Mesendoderm (in vitro differentiated cells): ENCODE measurements at regions not wholly inside any gene's neighbourhood (a gene's known extent, or its start where the extent isn't known, plus 50 kb on each side); places are given as distances from the start of the nearest gene placed in this dataset.

Experiments
- DNase-seq: peaks from one replicate; pipeline ENCODE4 v3.0.0; 2013
- H2AK5ac ChIP-seq: 2 replicates; pipeline ENCODE4 v1.6.1; 2013; ENCODE audit warnings: low read length, inconsistent platforms
- H2BK120ac ChIP-seq: 2 replicates; pipeline ENCODE4 v1.6.1; 2013; ENCODE audit warnings: low read depth, mild to moderate bottlenecking, low read length, moderate library complexity, mixed read lengths
- H2BK15ac ChIP-seq: replicated peaks from 2 replicates; pipeline ENCODE4 v1.6.1; 2013; ENCODE audit warnings: low read depth, mild to moderate bottlenecking, moderate library complexity
- H2BK5ac ChIP-seq: 2 replicates; pipeline ENCODE4 v1.6.1; 2013; ENCODE audit warnings: low read length, inconsistent platforms
- H3K18ac ChIP-seq: 2 replicates; pipeline ENCODE4 v1.6.1; 2013; ENCODE audit warnings: mild to moderate bottlenecking, low read length, mixed read lengths
- H3K23ac ChIP-seq: one replicate; pipeline ENCODE4 v1.6.1; 2013; ENCODE audit warnings: low read length
- H3K27ac ChIP-seq: 2 replicates; pipeline ENCODE4 v1.5.1; 2013; ENCODE audit warnings: low read depth, mild to moderate bottlenecking, inconsistent platforms, low read length, moderate library complexity
- H3K27me3 ChIP-seq: 2 replicates; pipeline ENCODE4 v1.6.1; 2013; ENCODE audit warnings: low read length, control low read depth, mild to moderate bottlenecking, inconsistent platforms; ENCODE audit not compliant: insufficient read depth, poor library complexity
- H3K36me3 ChIP-seq: 2 replicates; pipeline ENCODE4 v1.6.1; 2013; ENCODE audit warnings: low read length, inconsistent platforms; ENCODE audit not compliant: control insufficient read depth, insufficient read depth
- H3K4ac ChIP-seq: one replicate; pipeline ENCODE4 v1.6.1; 2013; ENCODE audit warnings: low read depth, mild to moderate bottlenecking, low read length, moderate library complexity
- H3K4me1 ChIP-seq: 2 replicates; pipeline ENCODE4 v1.6.1; 2013; ENCODE audit warnings: low read depth, low read length, inconsistent platforms; ENCODE audit not compliant: control insufficient read depth
- H3K4me2 ChIP-seq: 2 replicates; pipeline ENCODE4 v1.6.1; 2013; ENCODE audit warnings: low read length
- H3K4me3 ChIP-seq: 2 replicates; pipeline ENCODE4 v1.5.1; 2013; ENCODE audit warnings: mild to moderate bottlenecking, low read length
- H3K56ac ChIP-seq: one replicate; pipeline ENCODE4 v1.6.1; 2013; ENCODE audit warnings: low read length
- H3K79me1 ChIP-seq: 2 replicates; pipeline ENCODE4 v1.6.1; 2013; ENCODE audit warnings: low read length, inconsistent platforms
- H3K79me2 ChIP-seq: 2 replicates; pipeline ENCODE4 v1.6.1; 2013; ENCODE audit warnings: mild to moderate bottlenecking, low read length; ENCODE audit not compliant: control insufficient read depth, insufficient read depth
- H3K9ac ChIP-seq: 2 replicates; pipeline ENCODE4 v1.6.1; 2013; ENCODE audit warnings: low read length, inconsistent platforms
- H4K5ac ChIP-seq: one replicate; pipeline ENCODE4 v1.6.1; 2013; ENCODE audit warnings: low read length
- H4K8ac ChIP-seq: one replicate; pipeline ENCODE4 v1.6.1; 2013; ENCODE audit warnings: low read depth, mild to moderate bottlenecking, control low read depth, low read length, moderate library complexity
- WGBS: extraction: QIAGEN DNeasy Blood & Tissue Kit; methylation state at CpG from one replicate; pipeline ENCODE4 v1.1.7; 2013; ENCODE audit warnings: low lambda C conversion rate, missing lambda C conversion rate; ENCODE audit not compliant: insufficient coverage; ENCODE audit errors: extremely low coverage; 5-methylcytosine and 5-hydroxymethylcytosine counted together

- Histone ChIP-seq H3K79me1 (no peaks in the 10 kb centered on the region), H3K18ac (no peak overlapping the region), H3K27me3 (no peaks in the 10 kb centered on the region), H3K4me1 (no peaks in the 10 kb centered on the region), H3K56ac (no peak overlapping the region), H3K4me3 (no peak overlapping the region), H3K9ac (no peak overlapping the region), H3K4me2 (no peak overlapping the region), H4K8ac (no peak overlapping the region), H2BK15ac (no peak overlapping the region), H3K27ac (no peak overlapping the region), H2BK120ac (no peak overlapping the region), H3K4ac (no peak overlapping the region), H3K79me2 (no peaks in the 10 kb centered on the region), H3K36me3 (no peaks in the 10 kb centered on the region), H2BK5ac (no peak overlapping the region), H3K23ac (no peak overlapping the region), H2AK5ac (no peak overlapping the region), H4K5ac (no peak overlapping the region)
- DNase-seq, result no peak
- WGBS, result no CpG with 5 or more reads among the region's 2 CpGs
Observed at GRCh38 chr19:31205887-31206518, 143.2 kb downstream of the TSHZ3 start.

- no peaks in the 10 kb centered on the region for H3K79me1 ChIP-seq
- H2AK5ac ChIP-seq, result no peak overlapping the region
- H3K18ac ChIP-seq, result no peak overlapping the region
- H3K23ac ChIP-seq, result no peak overlapping the region
- H3K27ac ChIP-seq, result no peak overlapping the region
- no peak overlapping the region for H3K4ac ChIP-seq
- H2BK5ac ChIP-seq, result no peak overlapping the region
- no peaks in the 10 kb centered on the region for H3K36me3 ChIP-seq
- H3K56ac ChIP-seq, result no peak overlapping the region
- no peak overlapping the region for H3K9ac ChIP-seq
- no peaks in the 10 kb centered on the region for H3K79me2 ChIP-seq
- WGBS, result no CpG with 5 or more reads among the region's 1 CpG
- H3K27me3 ChIP-seq, result no peaks in the 10 kb centered on the region
- no peaks in the 10 kb centered on the region for H3K4me1 ChIP-seq
- DNase-seq, result no peak
- H4K8ac ChIP-seq, result no peak overlapping the region
- H2BK15ac ChIP-seq, result no peak overlapping the region
- no peak overlapping the region for H3K4me3 ChIP-seq
- no peak overlapping the region for H3K4me2 ChIP-seq
- H4K5ac ChIP-seq, result no peak overlapping the region
- H2BK120ac ChIP-seq, result no peak overlapping the region
Observed at GRCh38 chr19:31204115-31204514, 145.1 kb downstream of the TSHZ3 start.

- Histone ChIP-seq H2AK5ac (no peak overlapping the region), H3K36me3 (no peaks in the 10 kb centered on the region), H2BK120ac (no peak overlapping the region), H3K56ac (no peak overlapping the region), H3K4ac (no peak overlapping the region), H2BK5ac (no peak overlapping the region), H3K9ac (no peak overlapping the region), H3K79me1 (no peaks in the 10 kb centered on the region), H3K23ac (no peak overlapping the region), H2BK15ac (no peak overlapping the region), H3K27ac (no peak overlapping the region), H3K4me2 (no peak overlapping the region), H3K18ac (no peak overlapping the region), H3K79me2 (no peaks in the 10 kb centered on the region), H4K5ac (no peak overlapping the region), H3K4me3 (no peak overlapping the region), H3K4me1 (no peaks in the 10 kb centered on the region), H4K8ac (no peak overlapping the region), H3K27me3 (no peaks in the 10 kb centered on the region)
- no peak for DNase-seq
- WGBS, result no CpG with 5 or more reads among the region's 2 CpGs
Observed at GRCh38 chr19:31185261-31185660, 164.0 kb downstream of the TSHZ3 start.

GRCh38 chr19:31181535-31181934, 167.7 kb downstream of the TSHZ3 start:
- WGBS, result no CpG with 5 or more reads among the region's 2 CpGs
- no peak overlapping the region for H3K56ac ChIP-seq
- H3K27me3 ChIP-seq, result no peaks in the 10 kb centered on the region
- no peak overlapping the region for H4K8ac ChIP-seq
- no peaks in the 10 kb centered on the region for H3K79me1 ChIP-seq
- H2BK120ac ChIP-seq, result no peak overlapping the region
- H2BK15ac ChIP-seq, result no peak overlapping the region
- H3K27ac ChIP-seq, result no peak overlapping the region
- no peak overlapping the region for H3K9ac ChIP-seq
- H3K18ac ChIP-seq, result no peak overlapping the region
- DNase-seq, result no peak
- H3K23ac ChIP-seq, result no peak overlapping the region
- no peaks in the 10 kb centered on the region for H3K4me1 ChIP-seq
- H3K36me3 ChIP-seq, result no peaks in the 10 kb centered on the region
- no peak overlapping the region for H2BK5ac ChIP-seq
- H3K4me3 ChIP-seq, result no peak overlapping the region
- no peak overlapping the region for H2AK5ac ChIP-seq
- no peak overlapping the region for H3K4me2 ChIP-seq
- no peak overlapping the region for H3K4ac ChIP-seq
- no peaks in the 10 kb centered on the region for H3K79me2 ChIP-seq
- H4K5ac ChIP-seq, result no peak overlapping the region

- no peaks in the 10 kb centered on the region for H3K79me2 ChIP-seq
- H3K4ac ChIP-seq, result no peak overlapping the region
- no peaks in the 10 kb centered on the region for H3K36me3 ChIP-seq
- H4K8ac ChIP-seq, result no peak overlapping the region
- no peaks in the 10 kb centered on the region for H3K27me3 ChIP-seq
- no peak overlapping the region for H3K18ac ChIP-seq
- H3K23ac ChIP-seq, result no peak overlapping the region
- no peak overlapping the region for H3K4me2 ChIP-seq
- WGBS, result no CpG with 5 or more reads among the region's 2 CpGs
- DNase-seq, result no peak
- no peaks in the 10 kb centered on the region for H3K79me1 ChIP-seq
- H2BK15ac ChIP-seq, result no peak overlapping the region
- H3K56ac ChIP-seq, result no peak overlapping the region
- no peak overlapping the region for H4K5ac ChIP-seq
- no peaks in the 10 kb centered on the region for H3K4me1 ChIP-seq
- no peak overlapping the region for H2BK5ac ChIP-seq
- H3K9ac ChIP-seq, result no peak overlapping the region
- H3K4me3 ChIP-seq, result no peak overlapping the region
- no peak overlapping the region for H2AK5ac ChIP-seq
- no peak overlapping the region for H2BK120ac ChIP-seq
- no peak overlapping the region for H3K27ac ChIP-seq
Observed at GRCh38 chr19:31180907-31181306, 168.3 kb downstream of the TSHZ3 start.

- no peak overlapping the region for H3K4me2 ChIP-seq
- DNase-seq, result no peak
- no peak overlapping the region for H3K4ac ChIP-seq
- no peak overlapping the region for H2AK5ac ChIP-seq
- H3K27me3 ChIP-seq, result no peaks in the 10 kb centered on the region
- H3K23ac ChIP-seq, result no peak overlapping the region
- no peak overlapping the region for H3K27ac ChIP-seq
- no peaks in the 10 kb centered on the region for H3K36me3 ChIP-seq
- H3K56ac ChIP-seq, result no peak overlapping the region
- H3K18ac ChIP-seq, result no peak overlapping the region
- no peak overlapping the region for H3K4me3 ChIP-seq
- H3K79me1 ChIP-seq, result no peaks in the 10 kb centered on the region
- no peaks in the 10 kb centered on the region for H3K79me2 ChIP-seq
- H2BK5ac ChIP-seq, result no peak overlapping the region
- H3K4me1 ChIP-seq, result no peaks in the 10 kb centered on the region
- no peak overlapping the region for H3K9ac ChIP-seq
- no CpG with 5 or more reads among the region's 1 CpG for WGBS
- no peak overlapping the region for H2BK15ac ChIP-seq
- H2BK120ac ChIP-seq, result no peak overlapping the region
- H4K8ac ChIP-seq, result no peak overlapping the region
- no peak overlapping the region for H4K5ac ChIP-seq
Observed at GRCh38 chr19:31179471-31179852, 169.8 kb downstream of the TSHZ3 start.
